DOHH2 (cell line): ENCODE measurements at regions not wholly inside any gene's neighbourhood (a gene's known extent, or its start where the extent isn't known, plus 50 kb on each side); places are given as distances from the start of the nearest gene placed in this dataset.

Experiments used
- H3F3A ChIP-seq: fragments of 200-600 bp; sonication (generic), shearing (Covaris generic); 2 replicates; pipeline ENCODE4 v1.6.0; 2016; ENCODE audit warnings: antibody characterized with exemption, mild to moderate bottlenecking; ENCODE audit not compliant: control insufficient read depth, insufficient read depth
- H3K27ac ChIP-seq: fragments of 200-600 bp; sonication (generic); 2 replicates; pipeline ENCODE4 v1.5.1; 2014; ENCODE audit warnings: low read depth, mild to moderate bottlenecking, low read length, moderate library complexity
- H3K27me3 ChIP-seq: fragments of 200-600 bp; sonication (generic); 2 replicates; pipeline ENCODE4 v1.6.1; 2014; ENCODE audit warnings: mild to moderate bottlenecking, low read length, mixed read lengths; ENCODE audit not compliant: control insufficient read depth
- H3K36me3 ChIP-seq: fragments of 200-600 bp; sonication (generic); 2 replicates; pipeline ENCODE4 v1.6.1; 2014; ENCODE audit warnings: mild to moderate bottlenecking, low read length, moderate library complexity, mixed read lengths; ENCODE audit not compliant: control insufficient read depth
- H3K4me1 ChIP-seq: fragments of 200-600 bp; sonication (generic); 2 replicates; pipeline ENCODE4 v1.6.1; 2014; ENCODE audit warnings: mild to moderate bottlenecking, low read length, mixed read lengths; ENCODE audit not compliant: control insufficient read depth
- H3K4me2 ChIP-seq: fragments of 200-600 bp; sonication (generic); 2 replicates; pipeline ENCODE4 v1.6.0; 2014; ENCODE audit warnings: mild to moderate bottlenecking, low read length, moderate library complexity
- H3K4me3 ChIP-seq: fragments of 200-600 bp; sonication (generic); 2 replicates; pipeline ENCODE4 v1.5.1; 2014; ENCODE audit warnings: mild to moderate bottlenecking, low read length, mixed read lengths
- H3K79me2 ChIP-seq: fragments of 200-600 bp; sonication (generic); 2 replicates; pipeline ENCODE4 v1.6.1; 2014; ENCODE audit warnings: mild to moderate bottlenecking, low read length, mixed read lengths; ENCODE audit not compliant: control insufficient read depth
- H3K9me2 ChIP-seq: fragments of 200-600 bp; sonication (generic); replicated peaks from 2 replicates; pipeline ENCODE4 v1.6.1; 2014; ENCODE audit warnings: mild to moderate bottlenecking, low read length, mixed read lengths; ENCODE audit not compliant: control insufficient read depth
- H3K9me3 ChIP-seq: fragments of 200-600 bp; sonication (generic); 2 replicates; pipeline ENCODE4 v1.6.1; 2014; ENCODE audit warnings: antibody characterized with exemption, low read length, mixed read lengths; ENCODE audit not compliant: control insufficient read depth, insufficient read depth
- H4K20me1 ChIP-seq: fragments of 200-600 bp; sonication (generic); 2 replicates; pipeline ENCODE4 v1.6.0; 2014; ENCODE audit warnings: low read depth, mild to moderate bottlenecking, antibody characterized with exemption, low read length, moderate library complexity; ENCODE audit not compliant: control insufficient read depth, insufficient read depth
- EZH2phosphoT487 ChIP-seq: fragments of 200-600 bp; sonication (generic); IDR thresholded peaks from 2 replicates; pipeline ENCODE4 v1.6.1; 2017; ENCODE audit warnings: borderline replicate concordance, mild to moderate bottlenecking, antibody characterized with exemption, low read length, moderate library complexity, mixed read lengths
- TF ChIP-seq, protein P1 (sequence below): fragments of 200-600 bp; sonication (generic); IDR thresholded peaks from one replicate; pipeline ENCODE4 v1.5.1; 2014; ENCODE audit warnings: antibody characterized with exemption, mild to moderate bottlenecking, low read depth, low read length; ENCODE audit not compliant: poor library complexity, severe bottlenecking

DNA sequence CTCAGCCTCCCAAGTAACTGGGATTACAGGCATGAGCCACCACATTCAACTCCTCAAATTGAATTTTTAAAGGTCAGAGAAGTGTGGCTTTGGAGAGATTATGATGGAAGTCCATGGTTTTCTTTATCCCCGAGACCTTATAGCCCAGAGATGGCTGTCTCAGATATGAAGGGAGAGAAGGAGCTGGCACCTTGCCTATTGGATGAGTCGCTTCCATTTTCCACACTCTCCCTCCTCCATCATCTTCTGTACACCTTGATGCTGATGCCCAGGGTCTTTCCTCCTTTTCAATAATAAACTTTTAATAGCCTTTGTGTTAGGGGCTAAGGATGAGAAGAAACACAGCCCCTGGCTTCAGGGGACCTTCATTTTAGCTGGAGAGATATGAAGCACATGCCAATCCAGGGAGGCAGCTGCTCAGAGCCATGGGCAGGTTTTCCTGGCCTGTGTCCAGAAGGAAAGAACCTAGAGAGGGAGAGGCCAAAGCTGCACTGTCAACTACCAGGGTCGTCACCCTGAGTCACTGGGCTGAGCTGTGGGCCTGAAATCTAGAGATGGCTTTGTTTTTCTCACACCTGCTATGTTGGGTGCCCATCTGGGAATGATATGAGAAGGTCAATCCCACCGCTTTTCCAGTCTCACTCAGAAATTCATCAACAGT, 146.0 kb upstream of the SERTAD2 start:
- Histone ChIP-seq H3K4me1 (peaks cover 16% of the 10 kb centered on the region), H3K9me2 (no peaks in the 10 kb centered on the region)
- TF ChIP-seq, protein P1, sequence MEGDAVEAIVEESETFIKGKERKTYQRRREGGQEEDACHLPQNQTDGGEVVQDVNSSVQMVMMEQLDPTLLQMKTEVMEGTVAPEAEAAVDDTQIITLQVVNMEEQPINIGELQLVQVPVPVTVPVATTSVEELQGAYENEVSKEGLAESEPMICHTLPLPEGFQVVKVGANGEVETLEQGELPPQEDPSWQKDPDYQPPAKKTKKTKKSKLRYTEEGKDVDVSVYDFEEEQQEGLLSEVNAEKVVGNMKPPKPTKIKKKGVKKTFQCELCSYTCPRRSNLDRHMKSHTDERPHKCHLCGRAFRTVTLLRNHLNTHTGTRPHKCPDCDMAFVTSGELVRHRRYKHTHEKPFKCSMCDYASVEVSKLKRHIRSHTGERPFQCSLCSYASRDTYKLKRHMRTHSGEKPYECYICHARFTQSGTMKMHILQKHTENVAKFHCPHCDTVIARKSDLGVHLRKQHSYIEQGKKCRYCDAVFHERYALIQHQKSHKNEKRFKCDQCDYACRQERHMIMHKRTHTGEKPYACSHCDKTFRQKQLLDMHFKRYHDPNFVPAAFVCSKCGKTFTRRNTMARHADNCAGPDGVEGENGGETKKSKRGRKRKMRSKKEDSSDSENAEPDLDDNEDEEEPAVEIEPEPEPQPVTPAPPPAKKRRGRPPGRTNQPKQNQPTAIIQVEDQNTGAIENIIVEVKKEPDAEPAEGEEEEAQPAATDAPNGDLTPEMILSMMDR, result no peak
- no peak for TF ChIP-seq EZH2phosphoT487

DNA sequence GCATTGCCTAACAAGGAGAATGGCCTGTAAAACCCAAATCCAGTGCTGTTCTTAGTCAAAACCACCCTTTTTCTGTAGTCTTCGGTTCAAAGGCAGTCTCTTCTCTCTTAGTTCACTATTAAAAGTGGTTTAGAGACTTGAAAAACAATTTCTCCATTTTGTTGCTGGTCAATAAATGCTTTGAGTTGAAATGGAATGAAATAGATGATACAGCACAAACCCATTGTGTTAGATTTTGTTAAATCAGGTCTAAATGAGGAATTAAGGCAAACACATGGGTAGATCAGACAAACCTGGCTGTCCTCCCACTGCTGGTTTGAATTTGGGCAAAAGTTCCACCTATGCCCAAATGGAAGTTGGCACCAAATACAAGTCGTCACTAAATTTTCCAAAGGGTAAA, 150.1 kb upstream of the SERTAD2 start:
- no peak overlapping the region for H3K4me2 ChIP-seq
- H4K20me1 ChIP-seq, result no peaks in the 10 kb centered on the region
- no peaks in the 10 kb centered on the region for H3F3A ChIP-seq
- H3K79me2 ChIP-seq, result no peaks in the 10 kb centered on the region
- H3K27ac ChIP-seq, result no peak overlapping the region
- no peak overlapping the region for H3K4me3 ChIP-seq
- H3K36me3 ChIP-seq, result no peaks in the 10 kb centered on the region
- no peaks in the 10 kb centered on the region for H3K27me3 ChIP-seq
- H3K9me2 ChIP-seq, result no peaks in the 10 kb centered on the region
- no peaks in the 10 kb centered on the region for H3K9me3 ChIP-seq
- TF ChIP-seq EZH2phosphoT487, result no peak
- TF ChIP-seq, protein P1, result no peak
- peaks cover 3% of the 10 kb centered on the region; the same call in 1 of the 2 replicates for H3K4me1 ChIP-seq

More for the DNA sequence above, 146.0 kb upstream of the SERTAD2 start:
- Histone ChIP-seq H3F3A (no peaks in the 10 kb centered on the region), H3K79me2 (no peaks in the 10 kb centered on the region), H3K9me3 (no peaks in the 10 kb centered on the region), H3K36me3 (no peaks in the 10 kb centered on the region), H3K27ac (no peak overlapping the region), H4K20me1 (no peaks in the 10 kb centered on the region), H3K4me2 (no peak overlapping the region), H3K27me3 (peaks cover 6% of the 10 kb centered on the region; the same call in 1 of the 2 replicates), H3K4me3 (no peak overlapping the region)

DNA sequence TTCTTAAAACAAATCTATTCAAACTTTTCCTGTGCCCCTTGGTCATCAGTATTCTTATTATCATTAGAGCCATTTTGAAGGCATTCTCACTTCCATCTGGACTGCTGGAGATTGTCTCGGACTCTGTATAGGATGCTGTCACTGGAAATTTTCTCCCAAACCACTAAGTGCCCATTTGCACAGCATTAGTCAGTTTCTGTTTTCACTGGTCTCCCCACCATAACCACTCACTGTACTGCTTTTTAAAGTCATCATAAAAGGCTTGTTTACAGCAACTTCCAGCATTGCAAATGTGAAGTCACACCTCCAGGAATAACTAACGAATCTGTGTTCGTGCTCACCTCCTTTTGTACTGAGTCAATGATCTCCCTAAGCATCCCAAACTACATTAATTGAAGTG, 150.9 kb upstream of the SERTAD2 start:
- H3K4me1 ChIP-seq, result peaks cover 3% of the 10 kb centered on the region; the same call in 1 of the 2 replicates
- no peaks in the 10 kb centered on the region for H3K79me2 ChIP-seq
- no peaks in the 10 kb centered on the region for H3F3A ChIP-seq
- no peak overlapping the region for H3K27ac ChIP-seq
- no peaks in the 10 kb centered on the region for H3K9me3 ChIP-seq
- H3K9me2 ChIP-seq, result no peaks in the 10 kb centered on the region
- no peaks in the 10 kb centered on the region for H3K36me3 ChIP-seq
- H3K27me3 ChIP-seq, result no peaks in the 10 kb centered on the region
- TF ChIP-seq EZH2phosphoT487, result no peak
- TF ChIP-seq, protein P1, result no peak
- no peaks in the 10 kb centered on the region for H4K20me1 ChIP-seq
- H3K4me2 ChIP-seq, result no peak overlapping the region
- H3K4me3 ChIP-seq, result no peak overlapping the region
